H1 (cell line): ENCODE measurements at regions not wholly inside any gene's neighbourhood (a gene's known extent, or its start where the extent isn't known, plus 50 kb on each side); places are given as distances from the start of the nearest gene placed in this dataset.
A peak's percentile ranks its signal among the peaks of the same experiment; 100 is the strongest.

ENCODE experiments used
- BCL11A ChIP-seq, 2 experiments: IDR thresholded peaks; one replicate each; pipeline ENCODE4 v1.6.1; 2011; ENCODE audit warnings: low read depth in 2 of 2, low read length in 2 of 2, mild to moderate bottlenecking in 2 of 2
- CTCF ChIP-seq, 3 experiments: IDR thresholded peaks; 1 replicate in 2 of 3; 2 replicates in 1 of 3; pipeline versions ENCODE4 v1.5.1 to v1.6.1; 2011; ENCODE audit warnings: low read length in 3 of 3, mild to moderate bottlenecking in 3 of 3, inconsistent platforms in 2 of 3, low read depth in 1 of 3, moderate library complexity in 1 of 3; ENCODE audit not compliant: insufficient read depth in 1 of 3; ENCODE audit errors: control extremely low read depth in 1 of 3
- EGR1 ChIP-seq: IDR thresholded peaks from 2 replicates; pipeline ENCODE4 v1.6.1; 2011; ENCODE audit warnings: low read depth, low read length, borderline replicate concordance
- EZH2 ChIP-seq: fragments of 200-600 bp; sonication (generic); IDR thresholded peaks from 2 replicates; pipeline ENCODE4 v1.7.1; 2012; ENCODE audit warnings: low read depth, mild to moderate bottlenecking, moderate library complexity, low read length, inconsistent platforms; ENCODE audit not compliant: severe bottlenecking
- FOSL1 ChIP-seq: IDR thresholded peaks from 2 replicates; pipeline ENCODE4 v1.6.1; 2011; ENCODE audit warnings: mild to moderate bottlenecking, low read depth, low read length, moderate library complexity; ENCODE audit not compliant: insufficient read depth
- GTF2F1 ChIP-seq: IDR thresholded peaks from 2 replicates; pipeline ENCODE4 v1.6.1; 2012; ENCODE audit warnings: low read depth, low read length, improper control_type of control experiment, borderline replicate concordance
- JUN ChIP-seq: IDR thresholded peaks from 2 replicates; pipeline ENCODE4 v1.6.1; 2011; ENCODE audit warnings: low read depth, mild to moderate bottlenecking, improper control_type of control experiment, low read length
- MAX ChIP-seq: IDR thresholded peaks from 2 replicates; pipeline ENCODE4 v1.6.1; 2012; ENCODE audit warnings: inconsistent platforms
- POLR2A ChIP-seq, 2 experiments: IDR thresholded peaks; 1 replicate in 1 of 2; 2 replicates in 1 of 2; pipeline ENCODE4 v1.6.1; 2011; ENCODE audit warnings: low read depth in 2 of 2, low read length in 2 of 2, mild to moderate bottlenecking in 2 of 2; ENCODE audit errors: control extremely low read depth in 1 of 2
- POLR2AphosphoS5 ChIP-seq: IDR thresholded peaks from 2 replicates; pipeline ENCODE4 v1.6.1; 2011; ENCODE audit warnings: low read depth, low read length
- RAD21 ChIP-seq, 2 experiments: IDR thresholded peaks in 1 of 2; conservative IDR thresholded peaks in 1 of 2; 2 replicates each; pipeline ENCODE4 v1.6.1; 2011; ENCODE audit warnings: low read depth in 2 of 2, low read length in 2 of 2, improper control_type of control experiment in 1 of 2, inconsistent platforms in 1 of 2, mild to moderate bottlenecking in 1 of 2, moderate library complexity in 1 of 2
- SP1 ChIP-seq: IDR thresholded peaks from 2 replicates; pipeline ENCODE4 v1.6.1; 2011; ENCODE audit warnings: low read depth, low read length
- YY1 ChIP-seq: IDR thresholded peaks from 2 replicates; pipeline ENCODE4 v1.6.1; 2011; ENCODE audit warnings: low read depth, mild to moderate bottlenecking, low read length

- TF ChIP-seq MAX (no peak), POLR2A (IDR thresholded peaks at IDR 0.05; ENCODE audit: control extremely low read depth in 1 of 2, low read depth in 2 of 2, low read length in 2 of 2) (no peak), RAD21 (IDR thresholded peaks at IDR 0.05 in 1 of 2, conservative IDR thresholded peaks at IDR 0.05 in 1 of 2; ENCODE audit: low read depth in 2 of 2, low read length in 2 of 2) (peak; percentile 45 to 47; a peak in 3 of 4 replicates), EGR1 (no peak), CTCF (IDR thresholded peaks at IDR 0.05; ENCODE audit: control extremely low read depth in 1 of 3, insufficient read depth in 1 of 3, low read depth in 1 of 3, low read length in 3 of 3) (peak; percentile 48 to 66 (median 61)), FOSL1 (no peak), POLR2AphosphoS5 (no peak), EZH2 (no peak), JUN (no peak), GTF2F1 (no peak), SP1 (no peak), BCL11A (IDR thresholded peaks at IDR 0.05; ENCODE audit: low read depth in 2 of 2, low read length in 2 of 2) (no peak), YY1 (peak; percentile 87)
Measured at GRCh38 chr1:63087966-63088365, 234.4 kb upstream of the FOXD3 start.
